ENCODE measurements at regions not wholly inside any gene's neighbourhood (a gene's known extent, or its start where the extent isn't known, plus 50 kb on each side); places are given as distances from the start of the nearest gene placed in this dataset.

DNA sequence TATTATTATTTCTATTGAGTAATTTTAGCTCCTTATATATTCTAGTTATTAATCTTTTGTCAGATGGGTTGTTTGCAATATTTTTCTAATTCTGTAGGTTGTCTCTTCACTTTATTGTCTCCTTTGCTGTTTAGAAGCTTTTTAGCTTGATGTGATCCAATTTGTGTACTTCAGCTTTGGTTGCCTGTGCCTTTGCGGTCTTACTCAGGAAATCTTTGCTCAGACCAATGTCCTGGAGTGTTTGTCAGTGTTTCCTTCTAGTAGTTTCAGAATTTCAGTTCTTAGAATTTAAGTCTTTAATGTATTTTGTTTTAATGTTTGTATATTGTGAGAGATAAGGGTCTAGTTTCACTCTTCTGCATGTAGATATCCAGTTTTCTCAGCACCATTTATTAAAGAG is 916.0 kb upstream of the EYS start:
- no peak overlapping the region for H3K27ac ChIP-seq (ENCODE audit: low read length)
- Mint-ChIP-seq H3K9me3 (peaks cover 4 to 20% of the 10 kb centered on the region in 2 donors), H3K4me1 (no peaks in the 10 kb centered on the region), H3K4me3 (no peak overlapping the region), H3K27me3 (ENCODE audit: low read depth in 2 of 2) (no peaks in the 10 kb centered on the region), H3K36me3 (no peaks in the 10 kb centered on the region), H3K27ac (no peak overlapping the region)
- H3K27me3 ChIP-seq (ENCODE audit: control insufficient read depth, insufficient read depth, low read length), result no peaks in the 10 kb centered on the region
- ATAC-seq (no peak), DNase-seq (no peak)
- WGBS (ENCODE audit: insufficient coverage), result 65% methylated on average over 1 of the region's 1 CpG
- no peaks in the 10 kb centered on the region for H3K36me3 ChIP-seq (ENCODE audit: control insufficient read depth, insufficient read depth, low read length)
- H3K4me1 ChIP-seq (ENCODE audit: control insufficient read depth, insufficient read depth, low read length), result no peaks in the 10 kb centered on the region
- H3K4me3 ChIP-seq (ENCODE audit: low read length), result no peak overlapping the region
- TF ChIP-seq, protein P1, sequence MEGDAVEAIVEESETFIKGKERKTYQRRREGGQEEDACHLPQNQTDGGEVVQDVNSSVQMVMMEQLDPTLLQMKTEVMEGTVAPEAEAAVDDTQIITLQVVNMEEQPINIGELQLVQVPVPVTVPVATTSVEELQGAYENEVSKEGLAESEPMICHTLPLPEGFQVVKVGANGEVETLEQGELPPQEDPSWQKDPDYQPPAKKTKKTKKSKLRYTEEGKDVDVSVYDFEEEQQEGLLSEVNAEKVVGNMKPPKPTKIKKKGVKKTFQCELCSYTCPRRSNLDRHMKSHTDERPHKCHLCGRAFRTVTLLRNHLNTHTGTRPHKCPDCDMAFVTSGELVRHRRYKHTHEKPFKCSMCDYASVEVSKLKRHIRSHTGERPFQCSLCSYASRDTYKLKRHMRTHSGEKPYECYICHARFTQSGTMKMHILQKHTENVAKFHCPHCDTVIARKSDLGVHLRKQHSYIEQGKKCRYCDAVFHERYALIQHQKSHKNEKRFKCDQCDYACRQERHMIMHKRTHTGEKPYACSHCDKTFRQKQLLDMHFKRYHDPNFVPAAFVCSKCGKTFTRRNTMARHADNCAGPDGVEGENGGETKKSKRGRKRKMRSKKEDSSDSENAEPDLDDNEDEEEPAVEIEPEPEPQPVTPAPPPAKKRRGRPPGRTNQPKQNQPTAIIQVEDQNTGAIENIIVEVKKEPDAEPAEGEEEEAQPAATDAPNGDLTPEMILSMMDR (IDR thresholded peaks at IDR 0.05), result no peak
- no peaks in the 10 kb centered on the region for H3K9me3 ChIP-seq (ENCODE audit: control insufficient read depth, insufficient read depth, low read length)
- intact Hi-C loops (cut with micrococcal nuclease), result no loop called here

DNA sequence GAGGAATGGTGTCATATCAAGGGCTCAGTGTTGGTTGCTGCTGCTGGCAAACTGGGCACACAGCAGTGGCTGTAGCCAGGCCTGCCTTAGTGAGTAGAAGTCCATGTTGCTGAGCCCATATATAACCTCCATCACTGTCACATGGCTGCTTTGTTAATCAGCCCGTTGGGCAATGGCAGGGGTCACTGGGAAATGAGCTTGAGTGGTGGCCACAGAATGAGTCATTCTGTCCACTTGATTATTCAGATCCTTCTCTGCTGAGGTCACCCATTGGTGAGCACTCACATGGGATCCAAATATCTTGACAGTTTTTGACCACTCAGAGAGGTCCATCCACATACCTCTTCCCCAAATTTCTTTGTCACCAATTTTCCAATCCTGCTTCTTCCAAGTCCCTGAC is 898.9 kb upstream of the EYS start:
- Mint-ChIP-seq H3K4me1 (no peaks in the 10 kb centered on the region), H3K4me3 (no peak overlapping the region), H3K36me3 (peaks cover 2% of the 10 kb centered on the region), H3K27me3 (ENCODE audit: low read depth in 2 of 2) (no peaks in the 10 kb centered on the region), H3K27ac (no peak overlapping the region), H3K9me3 (peaks cover 11 to 16% of the 10 kb centered on the region in 2 donors)
- Histone ChIP-seq H3K9me3 (ENCODE audit: control insufficient read depth, insufficient read depth, low read length) (peaks cover 17% of the 10 kb centered on the region), H3K27me3 (ENCODE audit: control insufficient read depth, insufficient read depth, low read length) (no peaks in the 10 kb centered on the region), H3K27ac (ENCODE audit: low read length) (no peak overlapping the region), H3K36me3 (ENCODE audit: control insufficient read depth, insufficient read depth, low read length) (no peaks in the 10 kb centered on the region), H3K4me1 (ENCODE audit: control insufficient read depth, insufficient read depth, low read length) (no peaks in the 10 kb centered on the region), H3K4me3 (ENCODE audit: low read length) (no peak overlapping the region)
- intact Hi-C loops (cut with micrococcal nuclease), result no loop called here
- DNase-seq (no peak), ATAC-seq (no peak)
- TF ChIP-seq, protein P1 (IDR thresholded peaks at IDR 0.05), result no peak
- 73% methylated on average over 1 of the region's 1 CpG for WGBS (ENCODE audit: insufficient coverage)

DNA sequence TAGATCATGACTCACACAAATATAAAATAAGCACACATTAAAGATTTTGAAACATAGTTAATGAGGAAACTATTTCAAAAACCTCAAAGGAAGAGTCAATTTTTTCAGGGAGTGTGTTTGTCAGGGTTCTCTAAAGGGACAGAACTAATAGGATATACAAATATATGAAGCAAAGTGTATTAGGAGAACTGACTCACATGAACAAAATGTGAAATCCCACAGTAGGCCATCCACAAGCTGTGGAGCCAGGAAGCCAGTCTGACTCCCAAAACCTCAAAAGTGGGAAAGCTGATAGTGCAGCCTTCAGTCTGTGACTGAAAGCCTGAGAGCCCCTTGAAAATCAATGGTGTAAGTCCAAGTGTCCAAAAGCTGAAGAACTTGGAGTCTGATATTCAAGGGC is 898.0 kb upstream of the EYS start:
- no peak for ATAC-seq
- no peaks in the 10 kb centered on the region for H3K27me3 ChIP-seq (ENCODE audit: control insufficient read depth, insufficient read depth, low read length)
- no peaks in the 10 kb centered on the region for H3K4me1 Mint-ChIP-seq

DNA sequence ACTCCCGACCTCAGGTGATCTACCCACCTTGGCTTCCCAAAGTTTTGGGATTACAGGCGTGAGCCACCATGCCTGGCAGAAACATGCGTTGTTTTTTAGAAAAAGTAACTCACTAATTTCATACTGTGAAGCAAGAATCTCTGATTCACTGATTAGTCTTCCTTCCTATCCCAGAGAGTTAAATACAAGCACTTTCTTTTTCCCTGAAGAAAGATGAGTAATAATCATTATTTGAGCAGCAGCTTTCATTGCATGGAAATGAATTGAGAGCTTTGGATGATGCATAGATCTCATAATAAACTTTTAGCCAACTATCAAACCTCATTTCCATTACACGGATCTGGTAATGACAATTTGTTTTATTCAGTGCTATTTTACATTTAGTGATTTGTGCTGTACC is 892.5 kb upstream of the EYS start:
- TF ChIP-seq, protein P1 (IDR thresholded peaks at IDR 0.05), result no peak
- 78% methylated on average over 3 of the region's 4 CpGs for WGBS (ENCODE audit: insufficient coverage)
- no peak overlapping the region for H3K4me3 ChIP-seq (ENCODE audit: low read length)
- no peaks in the 10 kb centered on the region for H3K27me3 ChIP-seq (ENCODE audit: control insufficient read depth, insufficient read depth, low read length)
- no peak overlapping the region for H3K27ac ChIP-seq (ENCODE audit: low read length)
- peaks cover 3% of the 10 kb centered on the region for H3K9me3 ChIP-seq (ENCODE audit: control insufficient read depth, insufficient read depth, low read length)
- ATAC-seq, result no peak
- no peaks in the 10 kb centered on the region for H3K4me1 ChIP-seq (ENCODE audit: control insufficient read depth, insufficient read depth, low read length)
- Mint-ChIP-seq H3K4me1 (no peaks in the 10 kb centered on the region), H3K27me3 (ENCODE audit: low read depth in 2 of 2) (no peaks in the 10 kb centered on the region), H3K4me3 (no peak overlapping the region), H3K9me3 (peaks cover 11 to 13% of the 10 kb centered on the region in 2 donors), H3K36me3 (peaks cover 9% of the 10 kb centered on the region), H3K27ac (no peak overlapping the region)
- intact Hi-C loops (cut with micrococcal nuclease), result no loop called here
- H3K36me3 ChIP-seq (ENCODE audit: control insufficient read depth, insufficient read depth, low read length), result no peaks in the 10 kb centered on the region
- no peak for DNase-seq

More for the DNA sequence above, 898.0 kb upstream of the EYS start:
- H3K9me3 ChIP-seq (ENCODE audit: control insufficient read depth, insufficient read depth, low read length), result peaks cover 17% of the 10 kb centered on the region
- TF ChIP-seq, protein P1 (IDR thresholded peaks at IDR 0.05), result no peak
- peaks cover 9% of the 10 kb centered on the region for H3K36me3 Mint-ChIP-seq
- no peak overlapping the region for H3K27ac Mint-ChIP-seq
- H3K4me3 ChIP-seq (ENCODE audit: low read length), result no peak overlapping the region
- intact Hi-C loops (cut with micrococcal nuclease), result no loop called here
- H3K27ac ChIP-seq (ENCODE audit: low read length), result no peak overlapping the region
- no peaks in the 10 kb centered on the region for H3K4me1 ChIP-seq (ENCODE audit: control insufficient read depth, insufficient read depth, low read length)
- no peak for DNase-seq
- no peaks in the 10 kb centered on the region for H3K36me3 ChIP-seq (ENCODE audit: control insufficient read depth, insufficient read depth, low read length)
- H3K4me3 Mint-ChIP-seq, result no peak overlapping the region
- H3K27me3 Mint-ChIP-seq (ENCODE audit: low read depth in 2 of 2), result no peaks in the 10 kb centered on the region
- peaks cover 14 to 18% of the 10 kb centered on the region in 2 donors for H3K9me3 Mint-ChIP-seq
